Skeletal muscle tissue (tissue), 3 donors: ENCODE measurements at regions not wholly inside any gene's neighbourhood (a gene's known extent, or its start where the extent isn't known, plus 50 kb on each side); places are given as distances from the start of the nearest gene placed in this dataset.

Experiments
- H3K27ac ChIP-seq: one replicate; pipeline ENCODE4 v1.7.0; 2013; ENCODE audit warnings: mild to moderate bottlenecking, low read depth, low read length, inconsistent platforms
- H3K27me3 ChIP-seq, 3 donors: one replicate each; pipeline ENCODE4 v1.7.0; 2013; ENCODE audit warnings: low read length in 3 of 3; ENCODE audit not compliant: control insufficient read depth in 3 of 3, insufficient read depth in 3 of 3
- H3K36me3 ChIP-seq, 3 donors: one replicate each; pipeline ENCODE4 v1.7.0; 2013; ENCODE audit warnings: low read length in 3 of 3; ENCODE audit not compliant: control insufficient read depth in 3 of 3, insufficient read depth in 3 of 3
- H3K4me1 ChIP-seq, 3 donors: one replicate each; pipeline ENCODE4 v1.7.0; 2013; ENCODE audit warnings: low read length in 3 of 3, mild to moderate bottlenecking in 3 of 3; ENCODE audit not compliant: control insufficient read depth in 3 of 3, insufficient read depth in 3 of 3
- H3K4me3 ChIP-seq, 3 donors: one replicate each; pipeline ENCODE4 v1.7.0; 2013; ENCODE audit warnings: low read length in 3 of 3
- H3K9ac ChIP-seq, 3 donors: one replicate each; pipeline ENCODE4 v1.7.0; 2013; ENCODE audit warnings: low read length in 3 of 3, mild to moderate bottlenecking in 3 of 3, moderate library complexity in 2 of 3, low read depth in 1 of 3
- H3K9me3 ChIP-seq, 3 donors: one replicate each; pipeline ENCODE4 v1.7.0; 2013; ENCODE audit warnings: low read length in 3 of 3; ENCODE audit not compliant: control insufficient read depth in 3 of 3
- donor health status: Osteomylitis.

- Histone ChIP-seq H3K27me3 (peaks cover 0 to 3% (median 0%) of the 10 kb centered on the region in 3 donors), H3K36me3 (no peaks in the 10 kb centered on the region), H3K9me3 (peaks cover 0 to 5% (median 4%) of the 10 kb centered on the region in 3 donors), H3K4me1 (no peaks in the 10 kb centered on the region), H3K9ac (no peak overlapping the region), H3K27ac (no peak overlapping the region), H3K4me3 (no peak overlapping the region)
Measured at GRCh38 chr6:156336733-156337132, 440.4 kb upstream of the ARID1B start.

- Histone ChIP-seq H3K9me3 (peaks cover 0 to 5% (median 4%) of the 10 kb centered on the region in 3 donors), H3K9ac (no peak overlapping the region), H3K27me3 (peaks cover 0 to 3% (median 0%) of the 10 kb centered on the region in 3 donors), H3K27ac (no peak overlapping the region), H3K4me1 (no peaks in the 10 kb centered on the region), H3K4me3 (no peak overlapping the region), H3K36me3 (no peaks in the 10 kb centered on the region)
Measured at GRCh38 chr6:156336089-156336488, 441.1 kb upstream of the ARID1B start.

GRCh38 chr6:156334966-156335365 lies 442.2 kb upstream of the ARID1B start:
- no peaks in the 10 kb centered on the region for H3K4me1 ChIP-seq
- no peak overlapping the region for H3K27ac ChIP-seq
- no peak overlapping the region for H3K4me3 ChIP-seq
- peaks cover 0 to 5% (median 4%) of the 10 kb centered on the region in 3 donors for H3K9me3 ChIP-seq
- H3K36me3 ChIP-seq: no peaks in the 10 kb centered on the region
- peaks cover 0 to 3% (median 0%) of the 10 kb centered on the region in 3 donors for H3K27me3 ChIP-seq
- H3K9ac ChIP-seq: no peak overlapping the region

- H3K27me3 ChIP-seq: no peaks in the 10 kb centered on the region
- H3K4me1 ChIP-seq: no peaks in the 10 kb centered on the region
- no peak overlapping the region for H3K4me3 ChIP-seq
- H3K27ac ChIP-seq: no peak overlapping the region
- H3K36me3 ChIP-seq: no peaks in the 10 kb centered on the region
- H3K9me3 ChIP-seq: no peaks in the 10 kb centered on the region
- H3K9ac ChIP-seq: no peak overlapping the region
Measured at GRCh38 chr6:156319707-156320106, 457.5 kb upstream of the ARID1B start.

- Histone ChIP-seq H3K27ac (no peak overlapping the region), H3K4me3 (no peak overlapping the region), H3K27me3 (no peaks in the 10 kb centered on the region), H3K9ac (no peak overlapping the region), H3K36me3 (no peaks in the 10 kb centered on the region), H3K4me1 (no peaks in the 10 kb centered on the region), H3K9me3 (no peaks in the 10 kb centered on the region)
Measured at GRCh38 chr6:156316583-156317125, 460.5 kb upstream of the ARID1B start.

- no peak overlapping the region for H3K4me3 ChIP-seq
- H3K9me3 ChIP-seq: no peaks in the 10 kb centered on the region
- no peak overlapping the region for H3K9ac ChIP-seq
- H3K27ac ChIP-seq: no peak overlapping the region
- H3K27me3 ChIP-seq: no peaks in the 10 kb centered on the region
- H3K4me1 ChIP-seq: no peaks in the 10 kb centered on the region
- no peaks in the 10 kb centered on the region for H3K36me3 ChIP-seq
Measured at GRCh38 chr6:156315146-156315545, 462.0 kb upstream of the ARID1B start.

GRCh38 chr6:156313037-156313436 lies 464.1 kb upstream of the ARID1B start:
- no peak overlapping the region for H3K4me3 ChIP-seq
- no peaks in the 10 kb centered on the region for H3K27me3 ChIP-seq
- no peaks in the 10 kb centered on the region for H3K36me3 ChIP-seq
- H3K9me3 ChIP-seq: no peaks in the 10 kb centered on the region
- no peak overlapping the region for H3K9ac ChIP-seq
- H3K4me1 ChIP-seq: no peaks in the 10 kb centered on the region
- H3K27ac ChIP-seq: no peak overlapping the region

- Histone ChIP-seq H3K36me3 (no peaks in the 10 kb centered on the region), H3K4me3 (no peak overlapping the region), H3K27me3 (no peaks in the 10 kb centered on the region), H3K9me3 (no peaks in the 10 kb centered on the region), H3K9ac (no peak overlapping the region), H3K4me1 (no peaks in the 10 kb centered on the region), H3K27ac (no peak overlapping the region)
Measured at GRCh38 chr6:156311291-156311690, 465.9 kb upstream of the ARID1B start.

GRCh38 chr6:156310701-156311100 lies 466.5 kb upstream of the ARID1B start:
- Histone ChIP-seq H3K4me3 (no peak overlapping the region), H3K9ac (no peak overlapping the region), H3K27ac (no peak overlapping the region), H3K4me1 (no peaks in the 10 kb centered on the region), H3K36me3 (no peaks in the 10 kb centered on the region), H3K9me3 (no peaks in the 10 kb centered on the region), H3K27me3 (no peaks in the 10 kb centered on the region)

GRCh38 chr6:156309017-156309416 lies 468.2 kb upstream of the ARID1B start:
- Histone ChIP-seq H3K27me3 (no peaks in the 10 kb centered on the region), H3K9ac (no peak overlapping the region), H3K4me1 (no peaks in the 10 kb centered on the region), H3K4me3 (no peak overlapping the region), H3K36me3 (no peaks in the 10 kb centered on the region), H3K9me3 (no peaks in the 10 kb centered on the region), H3K27ac (no peak overlapping the region)
